Osteoblast (primary cell): ENCODE measurements at regions not wholly inside any gene's neighbourhood (a gene's known extent, or its start where the extent isn't known, plus 50 kb on each side); places are given as distances from the start of the nearest gene placed in this dataset.

Experiments
- DNase-seq: peaks from one replicate; pipeline ENCODE4 v3.0.0; 2011; ENCODE audit warnings: low spot score, mixed read lengths; ENCODE audit not compliant: insufficient read length; ENCODE audit errors: missing footprints
- H2AFZ ChIP-seq: 2 replicates; pipeline ENCODE4 v1.6.0; 2011; ENCODE audit warnings: mild to moderate bottlenecking, low read length
- H3K27ac ChIP-seq: 2 replicates; pipeline ENCODE4 v1.5.1; 2011; ENCODE audit warnings: mild to moderate bottlenecking, low read depth, low read length, moderate library complexity
- H3K27me3 ChIP-seq: 2 replicates; pipeline ENCODE4 v1.6.0; 2012; ENCODE audit warnings: mild to moderate bottlenecking, control low read depth, inconsistent platforms, low read length, moderate library complexity; ENCODE audit not compliant: insufficient read depth
- H3K36me3 ChIP-seq: 2 replicates; pipeline ENCODE4 v1.5.1; 2011; ENCODE audit warnings: mild to moderate bottlenecking, low read length, control low read depth, moderate library complexity; ENCODE audit not compliant: insufficient read depth
- H3K4me1 ChIP-seq: 2 replicates; pipeline ENCODE4 v1.5.1; 2011; ENCODE audit warnings: mild to moderate bottlenecking, low read length, control low read depth, moderate library complexity; ENCODE audit not compliant: insufficient read depth
- H3K4me2 ChIP-seq: 2 replicates; pipeline ENCODE4 v1.6.0; 2011; ENCODE audit warnings: mild to moderate bottlenecking, low read length; ENCODE audit not compliant: insufficient read depth
- H3K4me3 ChIP-seq: fragments of 200-600 bp; sonication (generic); 3 replicates; pipeline ENCODE4 v1.5.1; 2012; ENCODE audit warnings: mild to moderate bottlenecking, low read length, inconsistent platforms; ENCODE audit not compliant: insufficient read depth
- H3K79me2 ChIP-seq: 2 replicates; pipeline ENCODE4 v1.6.0; 2012; ENCODE audit warnings: mild to moderate bottlenecking, low read length, control low read depth, inconsistent platforms; ENCODE audit not compliant: insufficient read depth
- H3K9me3 ChIP-seq: 2 replicates; pipeline ENCODE4 v1.5.1; 2011; ENCODE audit warnings: low read depth, low read length, control low read depth
- H4K20me1 ChIP-seq: 2 replicates; pipeline ENCODE4 v1.6.0; 2012; ENCODE audit warnings: mild to moderate bottlenecking, low read length, control low read depth; ENCODE audit not compliant: insufficient read depth
- TF ChIP-seq, protein P1 (sequence below): IDR thresholded peaks from 2 replicates; pipeline ENCODE4 v1.5.1; 2011; ENCODE audit warnings: mild to moderate bottlenecking, low read depth, low read length, moderate library complexity; ENCODE audit errors: extremely low read depth

GRCh38 chr6:88545991-88546390, 379.8 kb upstream of the CNR1 start:
- Histone ChIP-seq H2AFZ (no peak overlapping the region), H3K36me3 (no peaks in the 10 kb centered on the region), H3K4me2 (no peak overlapping the region), H3K4me3 (no peak overlapping the region), H3K27ac (no peak overlapping the region), H3K27me3 (no peaks in the 10 kb centered on the region), H3K79me2 (no peaks in the 10 kb centered on the region), H4K20me1 (no peaks in the 10 kb centered on the region), H3K9me3 (no peaks in the 10 kb centered on the region), H3K4me1 (no peaks in the 10 kb centered on the region)
- TF ChIP-seq, protein P1, sequence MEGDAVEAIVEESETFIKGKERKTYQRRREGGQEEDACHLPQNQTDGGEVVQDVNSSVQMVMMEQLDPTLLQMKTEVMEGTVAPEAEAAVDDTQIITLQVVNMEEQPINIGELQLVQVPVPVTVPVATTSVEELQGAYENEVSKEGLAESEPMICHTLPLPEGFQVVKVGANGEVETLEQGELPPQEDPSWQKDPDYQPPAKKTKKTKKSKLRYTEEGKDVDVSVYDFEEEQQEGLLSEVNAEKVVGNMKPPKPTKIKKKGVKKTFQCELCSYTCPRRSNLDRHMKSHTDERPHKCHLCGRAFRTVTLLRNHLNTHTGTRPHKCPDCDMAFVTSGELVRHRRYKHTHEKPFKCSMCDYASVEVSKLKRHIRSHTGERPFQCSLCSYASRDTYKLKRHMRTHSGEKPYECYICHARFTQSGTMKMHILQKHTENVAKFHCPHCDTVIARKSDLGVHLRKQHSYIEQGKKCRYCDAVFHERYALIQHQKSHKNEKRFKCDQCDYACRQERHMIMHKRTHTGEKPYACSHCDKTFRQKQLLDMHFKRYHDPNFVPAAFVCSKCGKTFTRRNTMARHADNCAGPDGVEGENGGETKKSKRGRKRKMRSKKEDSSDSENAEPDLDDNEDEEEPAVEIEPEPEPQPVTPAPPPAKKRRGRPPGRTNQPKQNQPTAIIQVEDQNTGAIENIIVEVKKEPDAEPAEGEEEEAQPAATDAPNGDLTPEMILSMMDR = no peak
- no peak for DNase-seq

DNA sequence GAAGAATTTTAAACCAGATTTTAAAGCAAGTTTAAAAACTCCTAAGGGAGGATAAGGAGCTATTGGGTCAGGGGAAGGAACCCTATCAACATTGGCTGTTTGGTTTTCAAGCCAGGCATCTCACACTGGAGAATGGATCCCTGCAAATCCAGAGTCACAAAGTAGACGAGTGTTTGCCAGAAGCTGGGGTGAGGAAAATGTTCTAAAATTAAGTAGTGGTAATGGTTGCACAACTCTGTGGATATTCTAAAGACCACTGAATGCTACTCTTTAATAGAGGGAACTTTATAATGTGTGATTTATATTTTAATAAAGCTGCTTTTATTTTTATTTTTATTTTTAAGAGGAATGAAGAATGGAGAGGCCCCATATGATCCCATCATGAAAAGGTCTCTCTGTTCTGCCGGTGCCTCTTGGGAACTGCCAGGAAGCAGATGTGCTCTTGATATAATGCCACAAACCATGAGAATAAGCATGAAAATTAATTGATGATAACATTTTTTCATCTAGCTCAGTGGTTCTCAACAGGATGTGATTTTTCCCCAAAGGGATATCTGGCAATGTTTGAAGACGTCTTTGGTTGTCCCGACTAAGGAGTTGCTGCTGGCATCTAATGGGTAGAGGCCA, 379.0 kb upstream of the CNR1 start:
- Histone ChIP-seq H3K27me3 (no peaks in the 10 kb centered on the region), H4K20me1 (no peaks in the 10 kb centered on the region), H3K27ac (no peak overlapping the region), H3K4me3 (no peak overlapping the region), H3K79me2 (no peaks in the 10 kb centered on the region), H3K4me1 (no peaks in the 10 kb centered on the region), H3K36me3 (no peaks in the 10 kb centered on the region), H2AFZ (no peak overlapping the region), H3K9me3 (no peaks in the 10 kb centered on the region), H3K4me2 (no peak overlapping the region)
- TF ChIP-seq, protein P1 = no peak
- DNase-seq = no peak

GRCh38 chr6:88539295-88539764, 373.2 kb upstream of the CNR1 start:
- Histone ChIP-seq H3K27me3 (no peaks in the 10 kb centered on the region), H3K9me3 (no peaks in the 10 kb centered on the region), H3K79me2 (no peaks in the 10 kb centered on the region), H4K20me1 (no peaks in the 10 kb centered on the region), H3K4me3 (no peak overlapping the region), H3K36me3 (no peaks in the 10 kb centered on the region), H3K4me2 (no peak overlapping the region), H2AFZ (no peak overlapping the region), H3K27ac (no peak overlapping the region), H3K4me1 (no peaks in the 10 kb centered on the region)
- DNase-seq = no peak
- TF ChIP-seq, protein P1 = no peak

DNA sequence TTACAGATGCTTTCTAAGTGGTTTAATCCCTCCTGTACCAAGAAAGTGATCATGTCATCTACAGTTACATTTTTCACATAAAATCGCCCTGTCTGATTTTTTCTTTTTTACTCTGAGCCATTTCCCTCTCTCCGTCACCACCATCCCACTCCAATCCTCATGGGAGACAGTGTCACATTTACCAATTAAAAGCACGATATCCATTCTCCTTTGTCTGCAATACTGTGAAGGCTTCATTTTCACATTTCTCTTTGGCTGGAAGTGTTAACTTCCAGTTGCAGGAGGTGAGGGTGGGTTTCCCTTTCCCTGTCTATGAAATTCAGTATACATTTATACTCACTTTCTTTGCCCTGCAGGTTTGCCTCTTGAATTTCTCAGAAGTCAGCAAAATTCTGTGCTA, 372.7 kb upstream of the CNR1 start:
- no peak overlapping the region for H3K4me2 ChIP-seq
- no peaks in the 10 kb centered on the region for H3K9me3 ChIP-seq
- H3K27ac ChIP-seq = no peak overlapping the region
- TF ChIP-seq, protein P1 = no peak
- no peaks in the 10 kb centered on the region for H3K27me3 ChIP-seq
- H3K4me3 ChIP-seq = no peak overlapping the region
- no peak for DNase-seq
- no peak overlapping the region for H2AFZ ChIP-seq
- H3K4me1 ChIP-seq = no peaks in the 10 kb centered on the region
- H4K20me1 ChIP-seq = no peaks in the 10 kb centered on the region
- H3K79me2 ChIP-seq = no peaks in the 10 kb centered on the region
- H3K36me3 ChIP-seq = no peaks in the 10 kb centered on the region
